T-helper 17 cell (primary cell): ENCODE measurements at regions not wholly inside any gene's neighbourhood (a gene's known extent, or its start where the extent isn't known, plus 50 kb on each side); places are given as distances from the start of the nearest gene placed in this dataset.

Experiments
- ATAC-seq: fragments of 150-1000 bp; cut with Tn5 transposase; 2 replicates; pipeline ENCODE4 v1.10.0; 2021; ENCODE audit warnings: mild to moderate bottlenecking, moderate library complexity
- DNase-seq, 3 donors: peaks; one replicate each; pipeline versions ENCODE4 v3.0.0 to v3.0.0-alpha.2; 2020 to 2021
- H3K9me3 ChIP-seq: one replicate; pipeline ENCODE4 v1.7.0; 2013; ENCODE audit warnings: low read length, mild to moderate bottlenecking; ENCODE audit not compliant: control insufficient read depth, poor library complexity, severe bottlenecking
- H3K27ac Mint-ChIP-seq: one replicate; pipeline ENCODE4 v1.8.0; 2022; ENCODE audit warnings: mild to moderate bottlenecking, moderate library complexity, mixed read lengths
- H3K27me3 Mint-ChIP-seq: one replicate; pipeline ENCODE4 v1.8.0; 2022; ENCODE audit warnings: mixed read lengths
- H3K36me3 Mint-ChIP-seq: one replicate; pipeline ENCODE4 v1.8.0; 2022; ENCODE audit warnings: low read depth, mixed read lengths
- H3K4me1 Mint-ChIP-seq: one replicate; pipeline ENCODE4 v1.8.0; 2022; ENCODE audit warnings: mild to moderate bottlenecking, mixed read lengths
- H3K4me3 Mint-ChIP-seq: one replicate; pipeline ENCODE4 v1.8.0; 2022; ENCODE audit warnings: mild to moderate bottlenecking, moderate library complexity, mixed read lengths

GRCh38 chr16:14353340-14353739 is 276.7 kb downstream of the PARN start:
- no peaks in the 10 kb centered on the region for H3K9me3 ChIP-seq
- no peak for ATAC-seq
- DNase-seq: no peak
- Mint-ChIP-seq H3K4me3 (no peak overlapping the region), H3K36me3 (no peaks in the 10 kb centered on the region), H3K27ac (no peak overlapping the region), H3K27me3 (no peaks in the 10 kb centered on the region), H3K4me1 (peaks cover 8% of the 10 kb centered on the region)

- H3K27me3 Mint-ChIP-seq: no peaks in the 10 kb centered on the region
- DNase-seq (no peak), ATAC-seq (no peak)
- no peaks in the 10 kb centered on the region for H3K9me3 ChIP-seq
- H3K4me1 Mint-ChIP-seq: peaks cover 8% of the 10 kb centered on the region
- no peak overlapping the region for H3K4me3 Mint-ChIP-seq
- no peak overlapping the region for H3K27ac Mint-ChIP-seq
- no peaks in the 10 kb centered on the region for H3K36me3 Mint-ChIP-seq
Observed at GRCh38 chr16:14351647-14352046, 278.4 kb downstream of the PARN start.

GRCh38 chr16:14350626-14351025 is 279.4 kb downstream of the PARN start:
- Mint-ChIP-seq H3K27me3 (no peaks in the 10 kb centered on the region), H3K4me1 (peaks cover 8% of the 10 kb centered on the region), H3K36me3 (no peaks in the 10 kb centered on the region), H3K4me3 (no peak overlapping the region), H3K27ac (no peak overlapping the region)
- ATAC-seq (no peak), DNase-seq (no peak)
- H3K9me3 ChIP-seq: no peaks in the 10 kb centered on the region

GRCh38 chr16:14350081-14350480 is 279.0 kb downstream of the MRTFB start:
- Mint-ChIP-seq H3K4me1 (peaks cover 5% of the 10 kb centered on the region), H3K36me3 (no peaks in the 10 kb centered on the region), H3K27me3 (no peaks in the 10 kb centered on the region), H3K4me3 (no peak overlapping the region), H3K27ac (no peak overlapping the region)
- no peak for DNase-seq
- ATAC-seq: no peak
- no peaks in the 10 kb centered on the region for H3K9me3 ChIP-seq

- no peak overlapping the region for H3K4me3 Mint-ChIP-seq
- H3K4me1 Mint-ChIP-seq: no peaks in the 10 kb centered on the region
- no peak for ATAC-seq
- H3K9me3 ChIP-seq: no peaks in the 10 kb centered on the region
- no peaks in the 10 kb centered on the region for H3K36me3 Mint-ChIP-seq
- H3K27me3 Mint-ChIP-seq: no peaks in the 10 kb centered on the region
- no peak for DNase-seq
- no peak overlapping the region for H3K27ac Mint-ChIP-seq
Observed at GRCh38 chr16:14347706-14348105, 276.6 kb downstream of the MRTFB start.

- H3K36me3 Mint-ChIP-seq: no peaks in the 10 kb centered on the region
- no peak overlapping the region for H3K4me3 Mint-ChIP-seq
- H3K9me3 ChIP-seq: no peaks in the 10 kb centered on the region
- H3K4me1 Mint-ChIP-seq: no peaks in the 10 kb centered on the region
- DNase-seq (no peak), ATAC-seq (no peak)
- no peaks in the 10 kb centered on the region for H3K27me3 Mint-ChIP-seq
- H3K27ac Mint-ChIP-seq: no peak overlapping the region
Observed at GRCh38 chr16:14346278-14347142, 275.4 kb downstream of the MRTFB start.

GRCh38 chr16:14345512-14346115 is 274.5 kb downstream of the MRTFB start:
- Mint-ChIP-seq H3K36me3 (no peaks in the 10 kb centered on the region), H3K4me3 (no peak overlapping the region), H3K27ac (no peak overlapping the region), H3K4me1 (no peaks in the 10 kb centered on the region), H3K27me3 (no peaks in the 10 kb centered on the region)
- ATAC-seq (no peak), DNase-seq (no peak)
- H3K9me3 ChIP-seq: no peaks in the 10 kb centered on the region

- Mint-ChIP-seq H3K4me1 (no peaks in the 10 kb centered on the region), H3K27me3 (no peaks in the 10 kb centered on the region), H3K4me3 (no peak overlapping the region), H3K27ac (no peak overlapping the region), H3K36me3 (no peaks in the 10 kb centered on the region)
- H3K9me3 ChIP-seq: no peaks in the 10 kb centered on the region
- DNase-seq: no peak
- no peak for ATAC-seq
Observed at GRCh38 chr16:14344945-14345344, 273.8 kb downstream of the MRTFB start.

- H3K27ac Mint-ChIP-seq: no peak overlapping the region
Observed at GRCh38 chr16:14344292-14344691, 273.2 kb downstream of the MRTFB start.

GRCh38 chr16:14341324-14342225 is 270.5 kb downstream of the MRTFB start:
- no peak for ATAC-seq
- Mint-ChIP-seq H3K27me3 (no peaks in the 10 kb centered on the region), H3K4me1 (no peaks in the 10 kb centered on the region), H3K36me3 (no peaks in the 10 kb centered on the region), H3K27ac (no peak overlapping the region), H3K4me3 (no peak overlapping the region)
- no peaks in the 10 kb centered on the region for H3K9me3 ChIP-seq
- no peak for DNase-seq

More at GRCh38 chr16:14344292-14344691, 273.2 kb downstream of the MRTFB start:
- DNase-seq: no peak
- Mint-ChIP-seq H3K4me1 (no peaks in the 10 kb centered on the region), H3K4me3 (no peak overlapping the region), H3K27me3 (no peaks in the 10 kb centered on the region), H3K36me3 (no peaks in the 10 kb centered on the region)
- no peaks in the 10 kb centered on the region for H3K9me3 ChIP-seq
- ATAC-seq: no peak

GRCh38 chr16:14339694-14340093 is 268.6 kb downstream of the MRTFB start:
- no peaks in the 10 kb centered on the region for H3K9me3 ChIP-seq
- Mint-ChIP-seq H3K27me3 (no peaks in the 10 kb centered on the region), H3K4me3 (no peak overlapping the region), H3K27ac (no peak overlapping the region), H3K4me1 (no peaks in the 10 kb centered on the region), H3K36me3 (peaks cover 2% of the 10 kb centered on the region)
- ATAC-seq: no peak
- DNase-seq: no peak

- H3K4me1 Mint-ChIP-seq: no peaks in the 10 kb centered on the region
- ATAC-seq: no peak
- peaks cover 2% of the 10 kb centered on the region for H3K36me3 Mint-ChIP-seq
- H3K27ac Mint-ChIP-seq: no peak overlapping the region
- no peaks in the 10 kb centered on the region for H3K9me3 ChIP-seq
- no peaks in the 10 kb centered on the region for H3K27me3 Mint-ChIP-seq
- H3K4me3 Mint-ChIP-seq: no peak overlapping the region
- DNase-seq: no peak
Observed at GRCh38 chr16:14338969-14339368, 267.9 kb downstream of the MRTFB start.

- Mint-ChIP-seq H3K4me1 (no peaks in the 10 kb centered on the region), H3K4me3 (no peak overlapping the region), H3K27me3 (no peaks in the 10 kb centered on the region), H3K27ac (no peak overlapping the region), H3K36me3 (peaks cover 2% of the 10 kb centered on the region)
- H3K9me3 ChIP-seq: no peaks in the 10 kb centered on the region
- ATAC-seq (no peak), DNase-seq (no peak)
Observed at GRCh38 chr16:14338236-14338635, 267.1 kb downstream of the MRTFB start.
